ENCODE measurements at regions not wholly inside any gene's neighbourhood (a gene's known extent, or its start where the extent isn't known, plus 50 kb on each side); places are given as distances from the start of the nearest gene placed in this dataset.
"Not testable (repeated sequence)": the region's sequence is repeated elsewhere in the genome, so short reads cannot be mapped to it uniquely, and the experiment has no call there.

DNA sequence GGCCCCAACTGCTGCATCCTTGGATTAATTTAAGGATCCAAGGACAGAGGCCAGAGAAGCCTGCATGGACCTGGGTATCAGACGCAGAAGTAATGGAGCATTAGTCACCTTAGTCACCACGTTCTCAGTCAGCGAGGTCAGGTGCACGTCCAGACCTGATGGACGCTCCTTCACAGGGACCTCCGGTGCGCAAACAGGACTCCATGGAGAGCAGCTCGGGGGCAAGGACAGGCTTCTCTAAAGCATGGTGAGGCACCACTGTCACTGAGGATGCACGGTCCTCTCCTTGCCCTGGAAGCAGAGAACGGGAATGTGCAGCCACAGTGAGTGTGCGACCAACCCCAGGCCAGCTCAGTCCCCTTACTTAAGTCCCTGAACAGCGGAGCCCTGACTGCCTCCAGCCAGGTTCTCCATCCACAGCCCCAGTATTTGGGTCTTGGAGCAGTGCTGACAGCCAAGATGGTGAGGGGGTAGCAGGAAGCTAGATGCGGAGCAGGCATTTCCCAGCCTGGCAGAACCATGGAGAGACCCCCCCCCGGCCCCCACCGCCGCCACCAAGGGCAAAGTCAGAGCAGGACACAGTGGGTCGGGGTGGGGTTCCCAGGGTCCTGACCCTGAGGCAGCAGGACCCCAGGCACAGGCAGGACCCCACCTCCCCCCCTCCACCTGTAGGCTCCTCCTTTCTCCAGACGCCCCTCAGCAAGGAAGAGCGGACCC lies 253.4 kb upstream of the SFSWAP start:
- DNase-seq (ENCODE audit: low read depth): no peak

DNA sequence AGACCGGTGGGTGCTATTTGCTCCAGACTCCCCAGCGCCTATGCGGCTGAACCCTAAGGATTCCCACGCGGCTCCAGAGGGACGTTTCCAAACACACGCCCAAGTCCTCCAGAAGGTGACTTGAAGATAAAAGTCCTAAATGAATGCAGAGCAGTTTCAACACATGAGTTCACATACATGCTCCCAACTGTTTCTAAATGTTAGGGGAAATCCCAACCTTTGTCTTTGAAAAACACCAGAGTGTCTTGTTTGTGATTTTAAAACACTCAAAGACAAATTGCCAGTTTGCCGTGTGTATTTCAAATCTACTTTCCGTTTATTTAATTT lies 252.9 kb upstream of the SFSWAP start:
- DNase-seq (ENCODE audit: low read depth): no peak

DNA sequence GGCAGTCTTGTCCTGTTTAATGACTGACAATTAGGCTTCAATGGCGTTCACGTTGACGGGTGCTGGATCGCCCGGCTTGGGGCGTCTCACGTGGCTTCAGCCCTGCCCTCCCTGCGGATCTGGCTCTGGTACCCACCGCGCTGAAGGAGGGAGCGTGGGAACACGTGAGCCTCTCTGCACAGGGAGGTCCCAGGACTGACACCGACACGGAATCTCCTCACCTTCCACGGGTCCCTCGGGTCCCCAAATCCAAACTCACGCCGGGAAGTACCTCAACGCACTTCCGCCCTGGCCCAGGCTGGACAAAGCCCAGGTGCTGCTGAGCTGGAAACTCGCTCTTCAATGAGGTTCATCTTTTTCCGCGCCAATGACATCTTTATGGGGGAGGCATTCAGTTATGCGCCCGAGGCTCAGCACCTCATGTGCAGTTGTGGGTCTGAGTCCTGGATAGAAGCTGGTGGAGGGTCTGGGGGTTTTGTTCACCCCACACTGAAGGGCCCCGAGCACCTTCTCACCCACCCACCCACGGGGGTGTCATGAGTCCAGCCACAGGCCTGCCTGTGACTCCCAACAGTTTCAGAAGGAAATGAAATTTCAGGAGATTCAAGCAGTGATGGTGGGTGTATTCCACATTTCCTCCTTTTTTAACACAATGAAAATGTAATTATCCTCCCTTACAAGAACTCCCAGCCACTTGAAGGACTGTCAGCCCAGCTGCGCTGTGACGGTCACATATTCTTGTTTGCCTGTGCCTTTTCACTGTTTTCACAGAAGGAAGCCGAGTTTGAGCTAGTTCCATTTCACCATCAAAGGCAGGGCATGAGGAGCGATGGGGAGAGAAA lies 251.7 kb upstream of the SFSWAP start:
- no peak for DNase-seq (ENCODE audit: low read depth)

DNA sequence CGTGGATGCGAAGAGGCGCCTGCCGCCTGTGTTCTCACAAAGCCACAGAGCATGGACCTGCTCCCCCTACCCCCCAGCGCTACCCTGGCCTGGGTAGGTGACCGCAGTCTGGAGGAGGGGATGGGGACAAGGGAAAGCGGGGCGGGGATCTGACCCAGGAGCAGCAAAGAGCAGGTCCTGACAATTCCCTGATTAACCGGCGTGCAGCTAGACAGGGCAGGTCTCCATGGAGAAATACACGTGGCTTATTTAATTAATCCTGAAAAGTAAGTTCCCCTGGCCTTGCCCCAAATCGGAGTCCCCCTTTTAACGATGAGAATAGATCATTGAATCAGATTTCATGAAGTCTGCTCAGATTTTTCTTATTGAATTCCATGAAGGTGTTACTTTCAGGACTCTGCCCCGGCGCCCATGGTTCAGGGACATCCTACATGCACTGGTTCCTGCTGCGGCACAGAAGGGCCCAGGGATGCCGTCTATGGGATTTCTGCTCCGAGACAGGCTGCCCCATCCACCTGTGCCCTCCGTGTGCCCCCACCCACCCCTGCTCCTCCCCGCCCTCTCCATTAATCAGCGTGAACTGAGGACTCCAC lies 251.0 kb upstream of the SFSWAP start:
- no peak for DNase-seq (ENCODE audit: low read depth)

DNA sequence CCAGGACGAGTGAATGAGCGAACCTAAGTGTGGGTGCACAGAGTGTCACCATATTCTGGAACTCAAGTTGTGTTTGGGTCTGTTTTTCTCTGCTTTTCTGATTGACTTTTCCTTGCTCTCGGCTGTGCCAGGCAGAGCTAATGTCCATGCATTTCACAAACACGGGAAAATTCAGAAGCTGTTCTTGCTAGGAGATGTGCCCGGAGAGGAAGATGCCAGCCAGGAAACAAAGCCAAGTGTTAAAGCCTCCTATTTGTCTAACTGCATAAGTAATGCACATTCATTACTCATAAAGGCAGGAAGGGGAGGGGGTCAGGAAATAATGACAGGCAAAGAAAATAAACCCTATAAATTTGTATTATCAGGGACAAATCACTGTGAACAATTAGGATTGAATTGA lies 250.4 kb upstream of the SFSWAP start:
- no peak for DNase-seq (ENCODE audit: low read depth)

DNA sequence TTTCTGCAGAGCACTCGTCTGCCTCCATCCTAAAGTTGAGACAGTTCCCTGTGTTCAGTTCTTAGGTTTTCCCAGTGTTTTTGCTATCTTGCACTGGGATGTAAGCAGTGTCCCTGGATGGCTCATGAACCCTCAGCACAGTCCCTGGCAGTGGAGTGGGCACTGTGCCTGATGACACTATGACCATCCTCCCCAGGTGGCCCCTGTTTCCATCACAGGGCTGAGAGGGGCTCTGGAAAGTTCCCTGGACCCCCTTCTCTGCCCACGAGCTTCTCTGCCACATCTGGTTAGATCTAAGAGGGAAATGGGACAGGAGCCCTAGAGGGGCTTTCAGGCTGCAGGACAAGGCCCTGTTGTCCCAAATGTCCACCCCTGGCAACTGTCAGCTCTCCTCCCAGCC lies 249.8 kb upstream of the SFSWAP start:
- no peak for DNase-seq (ENCODE audit: low read depth)

DNA sequence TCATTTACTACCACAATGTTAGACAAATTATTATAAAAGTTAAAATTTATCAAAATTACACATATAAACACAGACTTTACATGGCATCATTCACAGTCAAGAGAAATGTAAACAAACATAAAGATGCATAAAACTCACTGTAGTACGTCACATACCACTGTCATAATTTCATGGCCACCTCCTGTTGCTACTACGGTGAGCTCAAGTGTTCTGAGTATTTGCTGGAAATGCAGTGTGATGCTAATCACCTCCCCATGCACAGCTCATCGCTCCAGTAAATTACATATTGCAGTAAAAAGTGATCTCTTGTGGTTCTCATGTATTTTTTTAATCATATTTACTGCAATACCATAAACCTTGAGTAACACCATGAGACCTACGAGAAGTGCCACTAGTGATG lies 247.7 kb upstream of the SFSWAP start:
- DNase-seq (ENCODE audit: low read depth): no peak

DNA sequence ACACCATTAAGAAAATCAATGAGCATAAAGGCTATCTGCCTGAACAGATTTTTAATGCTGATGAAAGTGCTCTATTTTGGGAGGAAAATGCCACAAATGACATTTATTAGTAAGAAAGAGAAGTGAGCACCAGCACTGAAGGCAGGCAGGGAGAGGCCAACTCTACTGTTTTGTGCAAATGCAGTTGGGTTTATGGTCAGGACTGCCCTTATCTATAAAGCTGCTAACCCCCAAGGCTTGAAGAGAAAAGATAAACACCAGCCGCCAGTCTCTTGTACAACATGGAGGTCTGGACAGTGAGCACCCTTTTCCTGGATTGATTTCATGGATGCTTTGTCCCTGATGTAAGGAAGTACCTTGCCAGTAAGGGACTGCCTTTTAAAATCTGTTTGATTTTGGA lies 246.8 kb upstream of the SFSWAP start:
- no peak for DNase-seq (ENCODE audit: low read depth)

DNA sequence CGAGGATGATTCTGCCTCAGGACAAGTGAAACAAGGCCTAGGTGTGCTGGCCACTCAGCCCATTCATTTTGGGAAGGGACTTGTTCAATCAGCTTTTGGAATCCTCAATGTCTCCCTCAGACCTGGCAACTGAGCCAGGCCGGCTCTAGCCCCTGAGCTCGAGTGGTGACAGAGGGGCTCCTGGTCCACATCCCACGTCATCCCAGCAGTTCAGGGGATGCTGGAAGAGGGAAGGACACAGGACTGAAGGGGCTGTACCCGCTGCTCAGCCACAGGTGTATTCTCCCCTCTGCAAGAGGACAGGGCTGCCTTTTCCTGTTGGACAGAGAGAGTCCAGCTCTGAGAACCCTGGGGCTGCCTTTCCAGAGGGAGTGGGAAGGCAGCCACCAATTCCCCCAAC lies 244.6 kb upstream of the SFSWAP start:
- no peak for DNase-seq (ENCODE audit: low read depth)

DNA sequence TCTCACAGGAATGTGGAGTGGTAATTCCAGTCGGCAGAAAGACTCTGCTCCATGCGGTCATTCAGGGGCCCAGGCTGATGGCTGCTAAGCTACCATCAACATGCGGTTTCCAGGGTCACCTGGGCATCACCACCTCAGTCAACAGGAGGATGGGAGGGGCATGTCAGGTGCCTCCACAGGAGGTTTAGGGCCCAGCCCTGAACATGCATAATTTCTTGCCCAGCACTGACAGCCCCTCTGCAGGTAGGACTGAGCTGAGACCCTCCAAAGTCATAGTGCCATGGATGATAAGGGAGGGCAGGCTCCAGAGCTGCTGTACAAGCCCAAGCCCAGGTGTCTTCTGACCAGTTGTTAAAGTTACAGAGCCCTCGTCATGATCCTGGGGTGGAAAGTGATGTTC lies 244.0 kb upstream of the SFSWAP start:
- DNase-seq (ENCODE audit: low read depth): no peak

DNA sequence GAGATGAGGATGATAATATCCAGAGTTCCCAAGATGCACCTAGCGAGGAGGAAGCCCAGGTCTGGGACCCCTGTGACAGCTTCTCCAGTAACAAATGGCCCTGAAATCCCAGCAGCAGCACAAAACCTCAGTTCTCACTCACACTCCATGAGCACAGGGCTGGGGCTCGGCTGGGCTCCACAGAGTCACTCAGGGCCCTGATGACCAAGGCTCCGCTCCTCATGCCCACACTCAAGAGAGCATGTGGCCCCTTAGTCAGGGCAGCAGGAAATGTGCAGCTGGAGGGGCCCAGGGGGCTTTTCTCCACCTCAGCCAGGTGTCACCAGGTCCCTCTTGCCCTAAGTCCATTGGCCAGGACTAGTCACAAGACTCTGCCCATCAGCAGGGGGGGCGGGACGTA lies 242.7 kb upstream of the SFSWAP start:
- DNase-seq (ENCODE audit: low read depth): no peak

DNA sequence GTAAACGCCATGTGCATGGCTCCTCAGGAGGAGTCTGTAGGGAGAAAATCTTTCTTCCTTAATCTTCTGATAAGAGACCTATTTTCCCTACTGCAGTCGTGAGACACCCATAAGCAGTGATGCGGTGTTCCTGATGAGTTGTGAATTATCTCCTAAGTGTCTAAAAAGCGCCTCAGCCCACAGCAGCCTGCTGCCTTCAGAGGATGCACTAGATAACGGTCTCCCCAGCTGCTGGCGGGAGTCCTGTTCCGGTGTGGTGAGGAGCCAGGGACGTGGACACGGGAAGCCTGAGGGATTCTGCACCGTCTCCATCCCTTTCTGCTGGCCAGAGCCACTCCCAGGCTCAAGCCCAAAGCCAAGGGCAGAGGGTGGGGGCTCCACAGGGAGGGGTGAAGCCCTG lies 240.9 kb upstream of the SFSWAP start:
- DNase-seq (ENCODE audit: low read depth): not testable (repeated sequence)

DNA sequence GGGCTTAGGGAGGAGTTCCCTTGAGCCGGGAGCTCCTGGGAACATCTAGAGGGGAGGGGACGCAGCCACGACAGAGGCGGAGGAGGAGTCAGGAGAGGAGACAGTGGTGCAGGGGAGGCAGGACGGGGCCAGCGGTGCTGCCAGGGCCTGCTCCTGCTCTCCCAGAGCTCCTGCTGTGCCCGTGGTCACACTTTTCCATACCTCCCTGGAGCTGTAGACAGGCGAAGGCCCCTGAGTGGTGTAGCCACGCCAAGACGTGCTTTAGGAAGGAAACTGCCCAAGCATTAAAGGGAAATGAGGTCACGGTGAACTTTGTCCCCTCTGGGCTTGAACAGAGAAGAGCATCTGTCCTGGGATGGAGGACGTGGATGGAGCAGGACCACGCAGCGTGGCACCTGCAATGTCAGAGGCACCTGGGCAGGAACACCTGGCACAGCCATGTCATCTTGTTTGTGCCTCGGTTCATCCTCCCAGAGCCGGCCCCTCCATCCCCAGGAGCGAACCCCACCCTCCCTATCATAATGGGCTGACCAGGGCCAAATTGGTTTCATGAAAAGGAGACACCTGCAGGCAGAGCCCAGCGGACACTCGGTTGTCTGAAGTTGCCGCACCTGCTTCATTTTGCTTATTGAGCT lies 239.5 kb upstream of the SFSWAP start:
- no peak for DNase-seq (ENCODE audit: low read depth)

DNA sequence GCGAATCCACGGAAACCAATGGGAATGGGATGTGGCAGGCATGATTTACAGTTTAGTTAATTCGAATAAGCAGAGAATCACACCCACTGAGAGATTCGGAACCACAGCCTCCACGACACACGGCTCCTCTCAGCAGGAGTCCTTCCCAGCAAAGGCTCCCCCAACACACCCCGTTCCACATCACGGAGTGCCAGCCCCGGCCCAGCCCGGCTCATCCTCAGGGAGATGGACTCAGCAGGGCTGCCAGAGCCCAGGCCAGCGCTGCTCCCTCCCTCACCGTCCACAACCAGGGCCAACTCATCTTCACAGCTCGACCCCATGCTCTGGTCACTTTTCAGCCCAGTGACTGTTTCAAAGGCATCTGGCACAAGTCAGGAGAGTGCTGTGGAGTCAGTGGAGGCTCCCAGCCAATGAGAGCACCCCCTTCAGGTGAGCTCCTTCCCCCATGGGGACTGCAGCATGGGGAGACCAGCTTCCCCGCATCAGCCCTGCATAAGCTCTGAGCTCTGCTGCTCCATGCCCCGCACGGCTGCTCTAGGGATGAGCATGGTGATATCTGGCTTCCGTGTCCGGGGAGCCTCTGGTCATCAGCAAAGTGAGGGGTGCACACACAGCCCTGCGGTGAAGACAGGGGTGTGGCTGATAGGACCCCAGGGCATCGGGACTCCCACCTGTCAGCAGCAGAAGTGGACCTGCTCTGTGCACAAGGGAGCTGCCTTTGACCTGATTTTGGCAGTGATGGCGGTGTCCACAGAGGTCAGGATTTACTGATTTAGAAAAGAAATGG lies 238.8 kb upstream of the SFSWAP start:
- DNase-seq (ENCODE audit: low read depth): no peak

DNA sequence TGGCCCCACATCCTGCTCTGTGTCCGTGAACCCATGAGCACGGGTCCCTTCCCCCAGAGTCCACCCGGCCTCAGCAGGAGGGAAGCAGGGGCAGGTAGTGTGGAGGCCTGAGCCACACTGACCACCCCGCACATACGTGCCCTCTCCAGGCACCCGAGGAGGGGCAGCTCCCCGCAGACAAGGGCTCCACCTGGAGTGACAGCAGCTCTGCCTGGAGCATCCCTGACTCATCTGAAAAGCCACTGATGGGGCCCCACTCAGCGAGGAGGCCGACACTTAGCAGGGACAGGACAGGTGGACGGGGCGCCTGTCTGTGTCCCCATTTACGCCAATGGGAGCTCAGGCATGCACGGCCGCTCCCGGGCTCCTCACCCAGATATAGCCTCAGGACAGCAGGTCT lies 237.6 kb upstream of the SFSWAP start:
- DNase-seq (ENCODE audit: low read depth): no peak

DNA sequence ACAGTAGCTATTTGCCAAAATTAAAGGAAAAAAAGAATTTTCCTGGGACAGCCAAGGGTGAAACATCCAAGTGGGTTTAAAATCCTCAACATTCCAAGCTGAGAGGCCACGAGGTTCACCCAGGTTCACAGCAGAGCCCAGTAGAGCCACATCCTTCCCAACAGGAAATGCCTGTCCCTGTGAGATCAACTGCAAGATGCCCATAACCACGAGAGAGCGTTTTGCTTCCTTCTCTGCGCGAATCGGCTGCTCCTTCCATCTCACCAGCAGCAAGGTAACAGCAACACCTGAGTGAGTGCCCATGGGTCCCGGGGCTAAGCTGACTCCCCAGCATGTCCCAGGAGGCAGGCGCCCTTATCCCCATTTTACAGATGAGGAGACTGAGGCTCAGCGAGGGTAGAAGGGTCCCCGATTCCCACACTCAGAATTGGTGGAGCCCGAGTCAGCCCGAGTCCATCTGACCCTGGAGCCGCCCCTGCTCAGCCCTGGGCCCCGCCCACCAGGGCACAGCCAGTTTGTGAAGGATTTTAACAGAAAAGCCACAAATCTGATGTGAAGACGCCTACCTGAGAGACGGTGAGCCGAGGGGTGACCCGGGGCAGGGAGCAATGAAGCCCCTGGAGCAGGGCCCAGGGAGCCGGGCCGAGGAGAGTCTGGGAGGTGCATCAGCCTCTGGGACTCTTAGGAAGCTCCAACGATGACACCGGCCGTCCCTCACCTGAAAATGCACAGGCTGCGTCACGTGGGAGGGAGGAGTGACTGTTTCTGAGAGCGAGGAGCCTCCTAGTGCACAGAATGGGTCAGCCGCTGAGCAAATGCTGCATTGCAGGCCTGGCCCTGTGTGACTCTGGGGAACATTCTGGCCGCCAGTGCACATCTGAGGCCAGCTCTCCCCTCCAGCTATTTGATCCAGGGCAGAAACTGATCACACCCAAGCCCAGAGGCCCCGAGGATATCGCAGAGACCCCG lies 236.9 kb upstream of the SFSWAP start:
- no peak for DNase-seq (ENCODE audit: low read depth)

DNA sequence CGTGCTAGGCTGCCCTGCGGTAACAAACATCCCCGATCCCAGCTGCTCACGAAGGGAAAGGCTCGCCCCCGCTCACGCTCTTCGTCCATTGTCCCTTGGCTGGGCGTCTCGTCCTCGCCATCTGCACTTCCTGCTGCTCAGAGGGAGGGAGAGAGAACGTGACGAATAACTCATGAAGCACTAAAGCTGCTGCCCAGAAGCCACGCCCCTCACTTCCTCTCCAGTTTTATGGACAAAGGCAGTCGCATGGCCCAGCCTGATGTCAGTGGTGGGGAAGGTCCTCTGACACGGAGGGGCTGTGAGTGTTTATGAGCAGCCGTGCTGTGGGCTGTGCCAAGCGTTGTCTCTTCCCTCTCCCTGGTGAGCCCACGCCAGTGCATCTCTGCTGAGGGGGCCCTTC lies 235.9 kb upstream of the SFSWAP start:
- DNase-seq (ENCODE audit: low read depth): not testable (repeated sequence)

DNA sequence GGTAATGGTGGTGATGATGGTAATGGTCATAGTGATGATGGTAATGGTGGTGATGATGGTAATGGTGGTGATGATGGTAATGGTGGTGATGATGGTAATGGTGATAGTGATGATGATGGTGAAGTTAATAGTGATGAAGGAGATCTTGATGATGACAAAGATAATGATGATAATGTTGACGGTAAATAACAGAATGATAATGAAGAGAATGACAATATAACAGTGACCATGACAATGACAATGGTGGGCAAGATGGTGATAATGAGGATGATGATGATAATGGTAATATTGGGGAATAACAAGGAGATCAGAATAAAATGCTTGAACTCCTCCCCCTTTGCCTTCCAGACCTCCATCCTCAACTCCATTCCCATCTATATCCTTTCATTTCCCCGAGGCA lies 233.3 kb upstream of the SFSWAP start:
- no peak for DNase-seq (ENCODE audit: low read depth)

DNA sequence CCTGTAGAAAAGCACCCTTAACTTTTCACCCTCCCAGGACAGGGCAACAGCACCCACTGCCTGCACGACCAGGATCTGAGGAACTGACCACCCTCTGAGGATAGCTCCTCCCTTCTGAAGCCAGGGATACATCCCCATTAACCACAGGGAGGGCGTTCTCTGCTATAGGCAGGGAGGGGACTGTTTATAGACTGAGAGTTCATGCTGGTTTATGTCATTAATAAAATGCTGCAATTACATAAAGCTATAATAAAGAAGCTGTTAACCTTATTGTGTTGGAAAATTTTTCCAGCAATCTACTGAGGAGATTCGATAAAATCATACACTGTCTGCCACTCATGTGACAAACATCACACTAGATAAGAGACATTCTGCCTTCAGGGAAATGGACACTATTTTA lies 232.4 kb upstream of the SFSWAP start:
- DNase-seq (ENCODE audit: low read depth): no peak

DNA sequence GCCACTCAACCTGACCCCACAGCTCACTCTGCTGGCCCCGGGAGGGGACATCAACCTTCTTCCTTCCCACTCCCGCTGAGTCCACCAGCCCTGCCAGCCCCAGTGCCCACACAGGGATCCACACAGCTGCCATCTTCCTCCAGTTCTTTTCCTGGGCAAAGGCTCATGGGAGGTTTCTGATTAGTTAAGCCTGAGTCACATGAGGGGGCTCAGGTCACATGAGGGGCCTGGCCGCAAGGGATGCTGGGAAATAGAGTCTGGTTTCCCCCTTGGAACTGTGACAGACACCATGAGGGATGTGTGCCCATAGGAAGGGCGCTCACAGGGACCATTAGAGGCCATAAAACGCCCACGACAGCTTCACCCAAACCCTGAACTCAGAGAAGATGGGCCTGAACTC lies 228.7 kb upstream of the SFSWAP start:
- no peak for DNase-seq (ENCODE audit: low read depth)

DNA sequence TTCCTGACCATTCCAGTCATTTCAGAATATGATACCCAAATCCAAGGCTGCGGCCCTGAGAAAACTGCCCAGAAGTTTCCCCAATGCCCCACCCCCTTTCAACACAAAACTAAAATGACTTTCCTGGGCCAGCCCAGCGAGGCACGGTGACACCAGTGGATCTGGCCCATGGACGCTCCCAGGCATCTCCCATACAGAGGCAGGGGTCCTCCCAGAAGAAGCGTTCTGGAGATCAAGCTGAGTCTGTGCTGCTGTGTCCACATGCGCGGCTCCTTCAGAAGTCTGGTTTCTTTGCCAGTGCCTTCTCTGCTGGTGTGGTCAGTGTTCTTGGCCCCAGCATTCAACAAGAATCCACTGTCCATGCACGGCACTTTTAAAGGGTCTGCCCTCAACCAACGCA lies 228.2 kb upstream of the SFSWAP start:
- DNase-seq (ENCODE audit: low read depth): no peak

Data from M059J (cell line).